HG02970 (cell line): ENCODE measurements at regions not wholly inside any gene's neighbourhood (a gene's known extent, or its start where the extent isn't known, plus 50 kb on each side); places are given as distances from the start of the nearest gene placed in this dataset.

Experiments used
- ATAC-seq: cut with Tn5 transposase; IDR thresholded peaks from one replicate; pipeline ENCODE4 v1.9.1; 2021; ENCODE audit warnings: mild to moderate bottlenecking, moderate library complexity, moderate number of reproducible peaks; ENCODE audit not compliant: unreplicated experiment, low FRiP score

- ATAC-seq = no peak
Observed at GRCh38 chr4:176565049-176565448, 227.7 kb downstream of the VEGFC start.

GRCh38 chr4:176566769-176567168 is 226.0 kb downstream of the VEGFC start:
- no peak for ATAC-seq

DNA sequence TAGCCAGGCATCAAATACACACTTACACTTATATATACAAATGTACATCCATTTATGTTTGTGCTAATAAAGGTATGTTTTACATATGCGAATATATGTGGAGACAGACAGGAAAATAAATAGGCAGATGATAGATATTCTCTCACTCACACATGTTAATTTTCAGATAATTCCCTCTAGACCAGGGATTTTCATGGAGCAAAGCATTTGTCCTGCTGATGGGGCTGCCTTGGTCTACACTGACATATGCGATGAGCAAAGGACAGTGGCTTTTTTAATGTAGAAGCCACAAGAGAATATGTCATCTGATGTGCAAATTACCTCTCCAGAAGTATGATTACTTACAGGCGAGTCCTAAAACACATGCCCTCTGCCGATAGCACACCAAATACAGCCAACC is 224.5 kb downstream of the VEGFC start:
- ATAC-seq = no peak

- ATAC-seq = no peak
Observed at GRCh38 chr4:176569301-176569700, 223.4 kb downstream of the VEGFC start.

DNA sequence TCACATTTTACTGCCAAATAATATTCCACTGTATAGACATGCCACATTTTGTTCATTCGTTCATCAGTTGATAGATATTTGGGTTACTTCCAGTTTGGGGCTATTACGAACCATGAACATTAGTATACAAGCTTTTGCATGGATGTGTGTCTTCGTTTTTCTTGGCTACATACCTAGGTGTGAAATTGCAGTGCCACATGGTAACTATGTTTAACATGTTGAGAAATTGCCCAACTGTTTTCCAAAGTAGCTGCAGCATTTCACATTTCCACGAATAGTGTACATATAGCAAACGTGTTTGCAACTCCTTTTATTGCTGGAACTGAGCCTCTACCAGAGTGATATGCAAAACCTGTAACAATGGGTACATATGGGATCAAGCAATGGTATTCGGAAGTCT is 221.5 kb downstream of the VEGFC start:
- no peak for ATAC-seq

DNA sequence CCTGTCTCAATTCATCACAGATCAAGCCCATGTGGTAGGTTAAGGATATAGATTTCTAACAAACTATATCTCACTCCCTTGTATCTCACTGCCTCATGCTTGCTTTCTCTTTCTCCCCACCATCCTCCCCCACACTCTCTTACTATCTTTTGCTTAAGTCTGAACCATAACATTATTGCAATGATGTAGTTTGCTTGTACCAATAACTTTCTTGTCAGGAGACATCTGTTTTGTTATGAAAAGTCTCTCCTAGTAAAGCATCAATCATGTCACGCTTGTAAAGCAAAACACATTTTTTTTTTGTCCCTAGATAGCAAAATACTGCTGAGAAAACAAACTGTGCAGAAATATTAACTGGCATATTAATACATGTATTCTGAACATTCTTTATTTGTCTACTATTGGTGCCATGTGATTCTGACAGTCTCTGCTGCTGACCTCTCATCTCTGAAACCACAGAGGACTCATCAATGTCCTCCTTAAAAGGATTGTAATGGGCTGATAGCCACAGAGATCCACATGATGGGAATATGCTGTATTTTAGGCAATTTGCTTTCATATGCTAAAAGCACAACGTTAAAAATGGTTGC is 217.5 kb downstream of the VEGFC start:
- no peak for ATAC-seq

DNA sequence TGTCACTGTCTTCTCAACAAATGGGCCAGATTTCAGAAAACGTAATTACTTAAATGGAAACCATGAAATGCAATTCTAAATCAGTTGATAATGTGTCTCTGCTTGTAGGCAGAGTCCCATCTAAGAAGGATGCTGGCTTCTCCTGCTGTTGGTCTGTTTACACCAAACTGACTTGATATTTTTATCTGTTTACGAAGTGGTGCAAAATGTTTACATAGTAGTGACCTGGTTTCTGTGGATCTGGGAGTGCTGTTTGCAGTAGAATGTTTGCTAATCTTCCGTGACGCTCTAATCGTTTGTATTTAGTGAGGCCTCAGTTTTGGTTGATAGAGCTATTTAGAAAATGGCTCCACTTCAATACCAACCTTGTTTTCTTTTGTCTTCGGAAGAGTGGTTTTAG is 213.5 kb downstream of the VEGFC start:
- ATAC-seq = no peak

DNA sequence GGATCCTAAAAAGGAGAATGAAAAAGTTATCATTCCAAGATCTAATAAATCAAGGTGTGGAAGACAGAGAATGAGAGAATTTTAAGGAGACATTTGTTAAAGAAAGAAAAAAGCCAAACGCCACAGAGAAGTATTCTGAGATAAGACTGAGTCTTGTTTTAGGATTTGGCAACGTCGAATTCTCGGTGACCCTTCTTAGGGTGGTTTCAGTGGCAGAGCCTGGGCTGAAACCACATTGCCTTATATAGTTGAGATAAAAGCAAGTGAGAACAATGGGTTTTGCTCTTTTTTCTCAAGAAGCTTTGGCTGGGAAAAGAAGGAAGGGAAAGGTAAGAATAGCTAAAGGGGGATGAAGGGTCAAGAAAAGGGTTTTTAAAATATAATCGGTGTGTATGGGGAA is 209.4 kb downstream of the VEGFC start:
- ATAC-seq = no peak

DNA sequence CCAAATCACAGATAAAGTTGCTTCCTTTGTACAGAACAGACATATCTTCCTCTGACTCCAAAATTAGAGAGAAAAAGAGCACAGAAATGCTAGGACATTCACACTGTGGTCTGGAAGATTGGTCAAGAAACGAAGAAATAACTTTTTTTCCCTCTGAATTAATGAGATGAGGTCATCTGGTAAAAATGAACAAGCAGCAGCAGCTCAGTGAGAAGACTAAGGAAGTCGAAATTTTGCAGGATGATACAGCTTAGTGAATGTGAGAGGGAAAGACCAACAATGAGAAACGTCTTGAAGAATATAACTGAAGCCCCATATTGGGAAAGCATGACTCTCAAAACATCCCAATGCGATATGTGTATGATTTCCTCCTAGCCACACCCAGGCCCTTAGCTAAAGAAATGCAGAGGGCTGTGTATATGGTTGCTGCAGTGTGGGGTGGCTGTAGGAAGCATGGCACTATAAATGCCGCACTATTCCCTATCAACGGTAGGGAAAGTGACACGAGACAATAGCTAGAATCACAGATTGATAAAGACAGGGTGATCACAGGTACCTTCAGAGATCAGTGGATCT is 208.6 kb downstream of the VEGFC start:
- ATAC-seq = no peak

- ATAC-seq = no peak
Observed at GRCh38 chr4:176587920-176588319, 204.8 kb downstream of the VEGFC start.

- no peak for ATAC-seq
Observed at GRCh38 chr4:176588436-176588835, 204.3 kb downstream of the VEGFC start.

DNA sequence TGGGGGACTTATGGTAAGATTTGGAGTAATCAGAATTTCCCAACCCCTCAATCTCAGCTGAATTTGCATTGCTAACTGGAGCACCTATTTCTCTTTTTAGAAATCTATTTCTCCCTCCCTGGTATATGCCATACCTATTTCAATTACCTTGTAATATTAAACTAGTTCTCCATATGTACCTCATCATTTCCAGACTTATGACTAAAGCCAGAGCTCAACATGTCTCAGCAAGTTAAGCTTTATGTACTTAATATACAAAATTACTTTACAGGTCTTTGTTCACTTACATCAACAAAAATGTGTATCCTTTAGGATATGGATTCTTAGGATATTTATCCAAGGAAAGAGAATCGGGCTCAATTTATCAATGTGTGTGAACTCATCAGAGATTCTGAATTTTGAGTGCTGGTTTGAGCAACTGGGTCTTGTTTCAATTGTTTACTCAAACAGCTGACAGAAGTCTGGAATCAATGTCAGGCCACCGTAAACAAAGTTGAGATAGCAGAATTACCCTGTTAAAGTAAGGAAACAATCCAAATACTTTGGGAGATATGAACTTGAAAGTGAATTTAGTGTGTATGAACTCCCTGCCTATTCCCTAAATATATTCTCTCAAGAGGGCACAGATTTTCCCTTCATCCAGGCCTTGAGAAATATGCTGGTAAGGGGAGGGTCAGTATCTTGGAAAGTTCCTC is 199.6 kb downstream of the VEGFC start:
- no peak for ATAC-seq

- no peak for ATAC-seq
Observed at GRCh38 chr4:176593943-176594342, 198.8 kb downstream of the VEGFC start.

DNA sequence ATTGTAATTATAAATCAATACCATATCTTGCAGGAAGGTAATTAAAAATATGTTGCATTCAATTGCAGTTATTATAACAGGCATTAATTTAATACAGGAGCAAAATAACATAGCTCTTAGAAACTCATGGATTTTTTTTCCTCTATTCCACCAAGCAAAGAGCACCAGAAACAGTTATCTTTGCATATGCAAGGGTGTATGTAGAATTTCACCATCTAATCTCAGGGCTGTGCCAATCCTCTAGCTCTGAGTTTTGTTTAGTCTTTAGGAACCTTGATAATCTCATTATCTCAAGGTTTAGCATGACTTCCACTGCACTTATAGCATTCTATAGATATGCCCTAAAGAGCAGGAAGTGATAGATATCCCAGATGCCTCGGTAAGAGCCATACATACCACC is 197.5 kb downstream of the VEGFC start:
- ATAC-seq = no peak

DNA sequence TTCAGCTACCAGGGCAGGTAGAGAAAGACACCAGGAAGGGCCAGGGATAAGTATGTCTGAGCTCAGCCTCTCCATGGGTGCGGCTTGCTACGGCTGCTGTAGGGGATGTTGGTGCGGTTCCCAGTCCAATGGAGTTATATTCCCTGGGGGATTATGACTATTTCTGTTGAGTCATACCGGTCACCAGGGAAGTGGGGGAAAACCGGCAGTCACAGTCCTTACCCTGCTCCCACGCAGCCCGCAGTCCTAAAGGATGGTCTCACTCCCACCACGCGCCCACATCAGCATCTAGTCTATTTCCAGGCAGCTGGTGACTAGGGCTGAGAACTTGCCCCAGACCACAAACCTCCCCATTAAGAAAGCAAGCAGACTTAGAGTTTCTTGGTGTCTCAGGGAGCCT is 191.6 kb downstream of the VEGFC start:
- no peak for ATAC-seq

DNA sequence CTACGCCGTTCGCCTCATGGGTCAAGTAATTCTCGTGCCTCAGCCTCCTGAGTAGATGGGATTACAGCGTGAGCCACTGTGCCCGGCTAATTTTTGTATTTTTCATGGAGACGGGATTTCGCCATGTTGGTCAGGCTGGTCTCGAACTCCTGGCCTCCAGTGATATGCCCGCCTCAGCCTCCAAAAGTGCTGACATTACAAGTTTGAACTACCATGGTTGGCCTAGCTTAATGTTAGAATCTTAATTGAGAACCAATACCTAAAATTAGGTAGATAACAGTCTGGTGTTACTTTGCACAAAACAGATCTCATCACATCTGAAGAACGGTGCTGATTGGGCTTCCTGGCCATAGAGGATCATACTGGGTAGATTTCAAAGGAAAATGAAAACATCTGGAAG is 184.9 kb downstream of the VEGFC start:
- ATAC-seq = no peak

DNA sequence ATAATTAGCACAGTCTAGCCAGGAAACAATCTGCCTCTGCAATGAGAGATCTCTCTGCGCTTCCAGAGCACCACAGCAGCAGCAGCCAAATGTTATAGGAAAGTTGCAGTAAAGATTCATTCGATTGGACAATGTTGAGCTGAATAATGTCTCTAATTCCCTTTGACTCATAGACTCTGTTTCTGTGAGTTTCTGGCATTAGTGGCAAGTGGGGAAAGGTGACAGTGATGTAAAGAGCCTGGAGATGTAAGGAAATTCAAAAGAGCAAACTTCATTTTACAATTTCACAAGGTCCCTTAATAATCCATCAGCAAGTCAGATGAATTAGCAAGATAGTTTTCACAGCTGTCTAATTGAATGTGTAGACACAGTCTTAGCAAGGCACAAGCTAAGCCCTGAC is 184.4 kb downstream of the VEGFC start:
- no peak for ATAC-seq

DNA sequence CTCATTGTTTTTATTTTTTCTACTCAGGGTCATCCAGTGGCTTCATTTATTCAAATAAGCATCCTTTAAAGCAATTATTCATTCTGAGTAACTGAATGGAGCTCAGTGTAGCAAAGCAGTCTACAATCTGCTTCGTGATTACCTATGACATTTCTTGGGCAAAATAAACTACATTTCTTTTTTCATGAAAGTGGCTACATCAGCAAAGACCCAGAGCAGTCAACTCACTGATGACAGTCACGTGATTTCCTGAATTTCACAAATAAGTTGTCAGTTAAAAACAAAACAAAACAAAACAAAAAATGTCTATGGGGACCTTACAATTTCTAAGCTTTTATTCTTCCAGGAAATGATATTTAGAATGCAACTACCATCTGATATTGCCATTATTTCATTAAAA is 182.1 kb downstream of the VEGFC start:
- no peak for ATAC-seq

GRCh38 chr4:176611381-176611780 is 181.3 kb downstream of the VEGFC start:
- no peak for ATAC-seq

DNA sequence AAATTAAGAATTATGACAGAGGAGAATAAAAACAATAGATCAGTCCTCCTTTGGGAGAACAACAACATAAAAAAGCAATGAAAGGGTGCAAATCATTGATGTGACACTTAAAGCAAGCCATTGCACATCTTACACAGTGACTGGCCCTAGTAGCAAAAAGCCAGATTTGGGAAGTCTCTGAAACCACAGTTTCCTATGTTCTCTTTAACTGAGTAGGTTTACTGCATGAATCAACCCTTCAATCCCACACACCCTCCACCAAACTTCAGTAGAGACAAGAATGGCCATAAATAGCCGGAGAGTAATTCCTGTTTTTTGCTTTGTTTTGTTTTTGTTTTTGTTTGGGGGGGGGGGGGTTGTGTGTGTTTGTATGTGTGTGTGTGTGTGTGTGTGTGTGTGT is 180.8 kb downstream of the VEGFC start:
- ATAC-seq = no peak

GRCh38 chr4:176614793-176615192 is 177.9 kb downstream of the VEGFC start:
- ATAC-seq = no peak

- ATAC-seq = no peak
Observed at GRCh38 chr4:176616151-176616550, 176.6 kb downstream of the VEGFC start.
